ENCODE measurements at regions not wholly inside any gene's neighbourhood (a gene's known extent, or its start where the extent isn't known, plus 50 kb on each side); places are given as distances from the start of the nearest gene placed in this dataset.

- DNase-seq (ENCODE audit: low spot score), result no peak
Measured at GRCh38 chr22:27572278-27572666, 229.3 kb downstream of the MN1 start.

- no peak for DNase-seq (ENCODE audit: low spot score)
Measured at GRCh38 chr22:27573280-27574001, 228.1 kb downstream of the MN1 start.

- DNase-seq (ENCODE audit: low spot score), result no peak
Measured at GRCh38 chr22:27574002-27574366, 227.6 kb downstream of the MN1 start.

- DNase-seq (ENCODE audit: low spot score), result no peak
Measured at GRCh38 chr22:27574651-27575050, 226.9 kb downstream of the MN1 start.

- DNase-seq (ENCODE audit: low spot score), result no peak
Measured at GRCh38 chr22:27575348-27575747, 226.2 kb downstream of the MN1 start.

- DNase-seq (ENCODE audit: low spot score), result no peak
Measured at GRCh38 chr22:27576413-27576812, 225.1 kb downstream of the MN1 start.

GRCh38 chr22:27576815-27577573 lies 224.6 kb downstream of the MN1 start:
- DNase-seq (ENCODE audit: low spot score), result no peak

- no peak for DNase-seq (ENCODE audit: low spot score)
Measured at GRCh38 chr22:27577574-27577969, 224.0 kb downstream of the MN1 start.

GRCh38 chr22:27578937-27579617 lies 222.5 kb downstream of the MN1 start:
- DNase-seq (ENCODE audit: low spot score), result no peak

- DNase-seq (ENCODE audit: low spot score), result no peak
Measured at GRCh38 chr22:27580311-27580897, 221.2 kb downstream of the MN1 start.

- peak; percentile 1 for DNase-seq (ENCODE audit: low spot score)
Measured at GRCh38 chr22:27581236-27581635, 220.3 kb downstream of the MN1 start.

GRCh38 chr22:27581688-27582087 lies 219.9 kb downstream of the MN1 start:
- DNase-seq (ENCODE audit: low spot score), result peak; percentile 83

- DNase-seq (ENCODE audit: low spot score), result no peak
Measured at GRCh38 chr22:27583856-27584255, 217.7 kb downstream of the MN1 start.

GRCh38 chr22:27585141-27585540 lies 216.4 kb downstream of the MN1 start:
- no peak for DNase-seq (ENCODE audit: low spot score)

- no peak for DNase-seq (ENCODE audit: low spot score)
Measured at GRCh38 chr22:27588268-27588667, 213.3 kb downstream of the MN1 start.

- no peak for DNase-seq (ENCODE audit: low spot score)
Measured at GRCh38 chr22:27588915-27589314, 212.6 kb downstream of the MN1 start.

GRCh38 chr22:27591060-27591459 lies 210.5 kb downstream of the MN1 start:
- DNase-seq (ENCODE audit: low spot score), result no peak

GRCh38 chr22:27593378-27593777 lies 208.2 kb downstream of the MN1 start:
- no peak for DNase-seq (ENCODE audit: low spot score)

GRCh38 chr22:27594020-27594419 lies 207.5 kb downstream of the MN1 start:
- no peak for DNase-seq (ENCODE audit: low spot score)

- DNase-seq (ENCODE audit: low spot score), result no peak
Measured at GRCh38 chr22:27594474-27595134, 207.0 kb downstream of the MN1 start.

- no peak for DNase-seq (ENCODE audit: low spot score)
Measured at GRCh38 chr22:27596133-27596870, 205.3 kb downstream of the MN1 start.
